ENCODE measurements at regions not wholly inside any gene's neighbourhood (a gene's known extent, or its start where the extent isn't known, plus 50 kb on each side); places are given as distances from the start of the nearest gene placed in this dataset.

- no peak for DNase-seq (ENCODE audit: low read depth, low spot score)
- no peak overlapping the region for H3K4me3 ChIP-seq (ENCODE audit: low read depth, low read length)
- in situ Hi-C loops (cut with HindIII; ENCODE audit: low sequenced_read_pairs): no loop called here
- no peak for TF ChIP-seq CTCF (IDR thresholded peaks at IDR 0.05; ENCODE audit: low read depth, low read length)
These were observed 250.2 kb upstream of the CIBAR2 start for GRCh38 chr16:85362443-85362842.

- in situ Hi-C loops (cut with HindIII; ENCODE audit: low sequenced_read_pairs): no loop called here
- no peak overlapping the region for H3K4me3 ChIP-seq (ENCODE audit: low read depth, low read length)
- peak; percentile 17 for TF ChIP-seq CTCF (IDR thresholded peaks at IDR 0.05; ENCODE audit: low read depth, low read length)
- DNase-seq (ENCODE audit: low read depth, low spot score): no peak
These were observed 249.7 kb upstream of the GSE1 start for GRCh38 chr16:85363427-85363826.

GRCh38 chr16:85363881-85364280, 249.2 kb upstream of the GSE1 start:
- TF ChIP-seq CTCF (IDR thresholded peaks at IDR 0.05; ENCODE audit: low read depth, low read length): no peak
- H3K4me3 ChIP-seq (ENCODE audit: low read depth, low read length): no peak overlapping the region
- in situ Hi-C loops (cut with HindIII; ENCODE audit: low sequenced_read_pairs): no loop called here
- peak; percentile 93 for DNase-seq (ENCODE audit: low read depth, low spot score)

- no peak overlapping the region for H3K4me3 ChIP-seq (ENCODE audit: low read depth, low read length)
- in situ Hi-C loops (cut with HindIII; ENCODE audit: low sequenced_read_pairs): no loop called here
- DNase-seq (ENCODE audit: low read depth, low spot score): peak; percentile 59
- no peak for TF ChIP-seq CTCF (IDR thresholded peaks at IDR 0.05; ENCODE audit: low read depth, low read length)
These were observed 248.6 kb upstream of the GSE1 start for GRCh38 chr16:85364323-85365040.

- no peak for TF ChIP-seq CTCF (IDR thresholded peaks at IDR 0.05; ENCODE audit: low read depth, low read length)
- in situ Hi-C loops (cut with HindIII; ENCODE audit: low sequenced_read_pairs): no loop called here
- H3K4me3 ChIP-seq (ENCODE audit: low read depth, low read length): no peak overlapping the region
- DNase-seq (ENCODE audit: low read depth, low spot score): no peak
These were observed 248.0 kb upstream of the GSE1 start for GRCh38 chr16:85365120-85365519.

GRCh38 chr16:85366031-85366763, 246.9 kb upstream of the GSE1 start:
- TF ChIP-seq CTCF (IDR thresholded peaks at IDR 0.05; ENCODE audit: low read depth, low read length): no peak
- in situ Hi-C loops (cut with HindIII; ENCODE audit: low sequenced_read_pairs): no loop called here
- H3K4me3 ChIP-seq (ENCODE audit: low read depth, low read length): no peak overlapping the region
- no peak for DNase-seq (ENCODE audit: low read depth, low spot score)

All from astrocyte of the spinal cord (primary cell).